ENCODE measurements at regions not wholly inside any gene's neighbourhood (a gene's known extent, or its start where the extent isn't known, plus 50 kb on each side); places are given as distances from the start of the nearest gene placed in this dataset.
"Not testable (repeated sequence)": the region's sequence is repeated elsewhere in the genome, so short reads cannot be mapped to it uniquely, and the experiment has no call there.

DNA sequence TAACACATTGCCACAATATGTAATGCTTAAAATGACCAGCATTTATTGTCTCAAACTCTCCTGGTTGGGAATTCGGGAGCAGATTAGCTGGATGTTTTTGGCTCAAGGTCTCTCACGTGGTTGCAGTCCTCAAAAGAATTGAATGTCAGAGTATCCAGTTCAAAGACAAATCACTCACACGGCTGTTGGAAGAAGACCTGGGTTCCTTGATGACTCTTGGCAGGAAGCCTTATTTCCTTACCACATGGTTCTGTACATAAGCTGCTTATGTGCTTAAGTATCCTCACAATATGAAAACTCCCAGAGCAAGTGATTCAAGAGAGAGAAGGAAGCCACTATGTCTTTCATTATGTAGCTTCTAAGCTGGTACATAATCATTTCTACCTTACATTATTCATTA lies 230.3 kb upstream of the PTPRD start:
- no peak for DNase-seq

DNA sequence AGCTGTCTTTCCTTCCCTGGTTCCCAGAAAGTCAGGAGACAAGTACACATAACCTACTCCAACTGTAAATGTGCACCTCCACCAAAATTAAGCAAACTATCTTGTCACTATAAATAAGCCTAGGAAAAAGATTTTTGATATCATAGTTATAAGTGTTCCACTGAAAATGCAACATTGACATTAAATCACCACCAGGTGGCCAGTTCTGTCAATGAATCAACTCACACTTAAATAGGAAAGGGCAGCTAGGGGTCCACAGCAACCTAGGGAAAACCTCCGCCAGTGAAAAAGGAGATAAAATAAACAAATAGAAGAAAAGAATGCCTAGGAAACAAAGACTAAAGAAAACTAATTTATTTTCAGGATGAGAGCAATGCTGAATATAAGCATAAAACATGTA lies 243.0 kb upstream of the PTPRD start:
- DNase-seq: no peak

DNA sequence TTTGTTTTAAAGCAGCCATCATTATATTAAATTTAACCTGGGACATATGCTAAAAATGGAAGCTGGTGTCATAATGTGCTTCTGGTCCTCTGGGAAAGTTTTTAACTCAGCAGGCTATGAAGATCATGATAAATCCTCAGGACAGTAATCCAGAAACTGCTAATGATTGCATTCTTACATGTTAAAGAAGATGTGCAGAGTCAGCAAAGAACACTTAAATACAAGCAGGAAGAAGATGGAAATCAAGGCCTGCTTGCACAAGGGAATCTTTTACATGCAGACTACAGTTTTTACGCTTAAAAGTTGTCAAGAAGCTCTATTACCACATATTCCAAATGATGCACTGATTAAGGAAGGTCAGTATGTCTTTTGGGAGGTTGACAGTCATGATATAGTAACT lies 246.0 kb upstream of the PTPRD start:
- DNase-seq: no peak

DNA sequence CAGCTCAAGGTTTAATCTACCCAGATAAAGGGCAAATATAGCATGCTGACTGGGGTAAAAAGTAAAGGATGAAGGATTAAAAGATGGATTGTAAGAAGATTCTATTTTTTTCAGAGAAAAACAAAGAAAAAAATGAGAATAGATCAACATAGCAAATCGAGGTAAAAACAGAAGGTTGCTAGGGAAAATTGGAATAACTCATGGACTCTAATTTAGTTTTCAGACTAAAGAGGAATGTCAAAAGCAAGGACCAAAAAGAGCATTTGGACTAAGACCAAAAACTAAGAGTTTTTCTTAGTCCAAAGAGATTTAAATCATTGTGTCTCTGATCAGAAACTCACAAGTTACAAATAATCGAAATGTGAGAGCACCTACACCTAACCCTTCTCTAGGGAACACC lies 250.7 kb upstream of the PTPRD start:
- no peak for DNase-seq

DNA sequence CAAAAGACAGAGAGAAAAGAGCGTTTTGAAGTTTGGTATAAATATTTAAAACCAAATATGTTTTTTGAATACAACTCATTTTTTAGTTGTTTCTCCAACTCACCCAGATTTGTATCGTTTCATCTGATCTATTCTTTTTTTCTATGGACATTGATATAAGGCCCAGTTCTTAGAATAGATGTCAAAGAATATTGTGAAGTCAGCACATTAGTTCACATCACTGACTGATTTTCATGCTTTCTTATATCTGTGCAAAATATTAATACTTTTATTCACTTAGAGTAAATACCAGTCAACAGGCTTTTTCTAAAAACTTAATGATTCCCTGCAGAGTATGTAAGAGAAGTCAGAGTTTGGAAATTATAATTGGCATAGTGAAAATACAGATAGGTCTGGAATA lies 254.4 kb upstream of the PTPRD start:
- DNase-seq: no peak

DNA sequence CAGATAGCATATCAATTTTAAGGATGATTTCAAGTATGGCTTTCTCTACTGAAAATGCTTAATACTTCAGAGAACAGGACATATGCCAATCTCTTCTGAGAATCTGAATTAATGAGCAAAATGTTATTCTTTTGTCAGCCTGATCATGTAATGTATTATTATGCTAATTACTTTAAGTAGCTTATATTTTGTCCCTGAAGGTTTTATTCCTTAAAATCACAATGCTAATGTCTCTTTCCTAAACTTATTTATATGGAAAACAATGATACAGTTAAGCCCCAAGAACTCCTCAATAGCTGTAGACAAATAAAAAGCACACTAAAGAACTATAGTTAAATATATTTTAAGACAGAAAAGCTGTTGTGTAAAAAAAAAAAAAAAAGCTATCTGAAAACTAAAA lies 256.9 kb upstream of the PTPRD start:
- DNase-seq: no peak

DNA sequence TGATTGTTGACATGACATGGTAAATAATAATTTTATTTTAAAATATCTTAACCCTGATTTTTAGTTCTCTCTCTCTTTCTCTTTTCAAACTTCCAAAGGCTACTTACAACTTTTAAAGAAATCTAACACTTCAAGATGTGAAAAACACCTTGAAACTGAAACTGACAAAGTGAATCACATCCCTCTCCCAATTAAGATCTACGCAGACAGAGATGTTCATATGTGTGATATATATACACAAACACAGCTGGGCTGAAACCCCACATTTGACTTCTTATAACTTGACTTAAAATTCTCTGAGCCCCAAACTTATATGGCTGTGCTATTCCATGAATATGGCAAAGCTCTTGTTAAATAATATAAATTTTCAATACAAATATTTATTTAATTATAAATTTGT lies 261.2 kb upstream of the PTPRD start:
- no peak for DNase-seq

DNA sequence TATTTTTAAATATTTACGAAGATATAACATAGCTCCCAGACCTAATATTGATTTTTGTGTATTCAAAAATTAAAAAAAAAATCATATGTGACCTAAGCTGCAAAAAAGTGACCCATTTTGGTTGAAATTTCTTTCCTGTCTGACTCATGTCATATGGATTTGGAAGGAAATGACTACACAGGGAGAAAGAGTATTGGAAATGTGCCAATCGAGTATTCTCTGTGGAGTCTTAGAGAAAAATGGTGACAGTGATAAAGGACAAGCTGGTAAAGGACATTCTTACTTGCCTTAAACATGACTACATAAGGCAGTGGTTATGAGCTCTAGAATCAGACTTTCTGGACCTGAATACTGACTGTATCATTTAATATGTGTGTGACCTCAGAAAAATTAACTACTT lies 262.9 kb upstream of the PTPRD start:
- DNase-seq: no peak

DNA sequence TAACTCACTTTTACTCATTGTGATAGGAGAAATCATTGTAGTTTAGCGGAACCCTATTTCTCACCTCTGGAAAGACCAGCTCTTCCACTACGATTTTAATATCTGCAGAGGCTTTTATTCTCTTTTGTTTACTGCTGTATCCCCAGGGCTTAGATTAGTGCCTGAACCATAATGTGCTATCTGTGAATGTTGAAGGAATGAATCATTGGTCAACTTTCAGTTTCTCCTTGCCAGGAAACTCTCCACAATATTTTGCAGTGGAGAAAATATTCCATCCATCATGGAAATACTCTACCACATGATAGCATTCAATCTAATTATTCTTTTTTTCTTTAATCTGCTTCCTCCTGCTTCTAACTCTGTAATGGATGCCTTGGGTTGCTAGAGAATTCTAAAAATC lies 263.5 kb upstream of the PTPRD start:
- no peak for DNase-seq

DNA sequence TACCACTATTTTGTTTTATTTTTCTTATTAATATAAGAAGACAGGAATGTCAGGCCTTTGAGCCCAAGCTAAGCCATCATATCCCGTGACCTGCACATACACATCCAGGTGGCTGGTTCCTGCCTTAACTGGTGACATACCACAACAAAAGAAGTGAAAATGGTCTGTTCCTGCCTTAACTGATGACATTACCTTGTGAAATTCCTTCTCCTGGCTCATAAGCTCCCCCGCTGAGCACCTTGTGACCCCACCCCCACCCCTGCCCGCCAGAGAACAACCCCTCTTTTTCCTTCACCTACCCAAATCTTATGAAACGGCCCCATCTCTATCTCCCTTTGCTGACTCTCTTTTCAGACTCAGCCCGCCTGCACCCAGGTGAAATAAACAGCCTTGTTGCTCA lies 277.5 kb upstream of the PTPRD start:
- not testable (repeated sequence) for DNase-seq

DNA sequence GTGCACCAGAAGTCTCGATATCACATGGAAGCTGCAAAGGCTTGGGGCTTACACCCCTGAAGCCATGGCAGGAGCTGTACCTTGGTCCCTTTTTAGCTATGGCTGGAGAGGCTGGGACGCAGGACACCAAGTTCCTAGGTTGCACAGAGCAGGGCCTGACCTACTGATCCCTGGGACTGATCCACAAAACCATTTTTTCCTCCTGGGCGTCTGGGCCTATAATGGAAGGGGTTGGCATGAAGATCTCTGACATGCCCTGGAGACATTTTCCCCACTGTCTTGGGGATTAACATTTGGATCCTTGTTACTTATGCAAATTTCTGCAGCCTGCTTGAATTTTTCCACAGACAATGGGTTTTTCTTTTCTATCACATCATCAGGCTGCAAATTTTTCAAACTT lies 286.7 kb upstream of the PTPRD start:
- DNase-seq: no peak

DNA sequence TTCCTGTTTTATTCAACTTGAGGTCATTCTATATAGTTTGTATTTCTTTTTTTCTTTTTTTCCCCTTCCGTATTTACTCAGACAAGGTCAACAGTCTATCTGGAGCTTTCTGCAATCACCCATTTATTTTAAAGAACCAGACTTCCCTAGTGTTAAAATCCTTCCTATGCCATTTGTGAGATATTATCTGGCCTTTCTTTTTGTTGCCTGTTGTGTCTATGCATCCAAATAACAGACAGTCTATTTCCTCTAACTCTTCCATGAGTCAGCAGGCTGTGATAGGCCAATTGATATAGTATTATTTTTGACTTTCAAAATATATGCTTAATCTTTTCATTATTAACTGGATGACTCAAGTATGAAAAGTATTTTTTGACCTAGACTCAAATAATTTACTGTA lies 291.2 kb upstream of the PTPRD start:
- no peak for DNase-seq

DNA sequence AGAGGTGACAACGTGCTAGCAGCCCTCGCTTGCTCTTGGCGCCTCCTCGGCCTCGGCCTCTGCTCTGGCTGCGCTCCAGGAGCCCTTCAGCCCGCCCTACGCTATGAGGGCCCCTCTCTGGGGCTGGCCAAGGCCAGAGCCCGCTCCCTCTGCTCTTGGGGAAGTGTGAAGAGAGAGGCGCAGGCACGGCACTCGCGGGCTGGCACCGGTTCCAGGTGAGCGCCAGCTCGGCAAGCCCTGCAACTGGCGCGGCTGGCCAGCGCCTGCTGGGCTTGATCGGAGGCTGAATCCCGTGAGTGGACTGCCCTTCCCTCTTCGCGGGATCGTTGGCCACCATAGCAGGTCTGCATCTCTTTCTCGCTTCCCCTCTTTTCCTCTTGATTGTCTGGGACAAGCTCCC lies 298.0 kb upstream of the PTPRD start:
- DNase-seq: no peak

DNA sequence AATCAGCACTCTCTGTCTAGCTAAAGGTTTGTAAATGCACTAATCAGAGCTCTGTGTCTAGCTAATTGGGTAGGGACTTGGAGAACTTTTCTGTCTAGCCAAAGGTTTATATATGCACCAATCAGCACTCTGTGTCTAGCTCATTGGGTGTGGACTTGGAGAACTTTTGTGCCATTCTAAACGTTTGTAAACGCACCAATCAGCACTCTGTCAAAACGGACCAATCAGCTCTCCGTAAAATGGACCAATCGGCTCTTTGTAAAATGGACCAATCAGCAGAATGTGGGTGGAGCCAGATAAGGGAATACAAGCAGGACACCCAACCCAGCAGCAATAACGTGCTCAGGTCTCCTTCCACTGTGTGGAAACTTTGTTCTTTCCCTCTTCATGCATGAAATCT lies 298.6 kb upstream of the PTPRD start:
- no peak for DNase-seq

DNA sequence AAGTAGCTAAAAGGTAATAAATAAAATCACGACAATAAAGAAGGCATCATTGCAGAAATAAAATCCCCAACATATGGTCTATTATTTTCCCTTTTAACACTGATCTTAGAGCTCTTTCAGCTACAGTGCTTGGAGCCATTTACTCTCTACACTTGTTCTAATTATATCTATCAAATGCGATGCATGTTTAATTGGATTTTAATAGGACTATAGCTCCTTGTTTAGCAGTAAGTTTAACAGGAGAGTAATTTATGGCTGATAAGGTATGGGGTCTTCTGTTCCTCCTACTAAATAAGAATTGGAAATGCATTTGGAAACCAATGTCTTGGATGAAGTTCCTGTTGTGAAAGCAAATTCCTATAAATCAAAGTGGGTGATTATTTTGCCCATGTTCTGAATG lies 304.2 kb upstream of the PTPRD start:
- no peak for DNase-seq

DNA sequence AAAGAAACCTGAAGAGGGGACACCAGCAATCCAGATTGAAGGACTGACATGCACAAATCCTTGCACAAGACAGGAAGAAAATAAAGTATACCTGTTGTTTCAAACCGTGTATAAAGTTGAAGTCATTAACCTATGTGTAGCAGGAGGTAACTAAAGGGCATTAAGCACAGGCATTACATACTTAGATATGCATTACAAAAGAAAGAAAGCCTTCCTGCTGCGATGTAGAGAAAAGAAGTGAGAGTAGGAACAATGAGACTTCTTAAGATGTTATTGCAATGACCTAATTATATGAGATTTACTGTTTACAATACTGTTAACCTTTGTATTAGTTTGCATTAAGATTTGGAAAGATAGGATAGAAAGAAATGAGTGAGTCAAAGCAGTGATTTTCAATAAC lies 308.9 kb upstream of the PTPRD start:
- no peak for DNase-seq

DNA sequence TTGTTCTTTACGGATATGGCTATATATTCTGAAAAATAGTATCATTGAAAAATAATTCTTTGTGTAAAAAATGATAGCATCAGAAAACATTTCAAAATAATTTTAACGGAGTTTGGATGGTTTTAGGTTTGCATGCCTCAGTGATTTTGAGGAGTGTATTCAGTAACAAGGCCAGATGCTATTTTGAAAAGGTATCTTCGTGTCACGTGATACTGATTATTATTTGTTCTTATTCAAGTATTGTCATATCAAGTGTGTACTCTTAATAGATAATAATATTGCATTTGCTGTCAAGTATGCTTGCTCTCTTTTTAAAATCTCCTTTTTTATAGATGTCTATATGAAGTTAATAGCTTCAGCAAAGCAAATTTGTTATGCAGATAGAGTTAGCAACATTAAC lies 313.1 kb upstream of the PTPRD start:
- DNase-seq: no peak

DNA sequence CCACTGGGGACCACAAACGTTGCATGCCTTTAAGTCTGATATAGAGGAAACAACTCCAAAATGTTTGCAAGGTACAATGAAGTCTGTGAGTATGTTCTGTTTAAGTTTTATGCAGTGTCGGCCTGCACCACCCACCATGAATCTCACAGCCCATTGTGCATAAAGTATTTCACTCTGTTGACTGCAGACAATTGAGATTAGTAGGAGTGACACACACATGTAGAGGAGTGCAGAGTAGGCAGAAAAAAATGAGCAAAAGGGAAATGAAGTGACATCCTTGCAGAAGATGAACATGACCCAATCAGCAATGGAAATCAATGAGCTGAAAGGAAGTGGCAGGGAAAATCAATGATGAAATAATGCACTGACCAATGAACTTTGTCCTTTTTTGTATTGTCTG lies 315.6 kb upstream of the PTPRD start:
- DNase-seq: no peak

DNA sequence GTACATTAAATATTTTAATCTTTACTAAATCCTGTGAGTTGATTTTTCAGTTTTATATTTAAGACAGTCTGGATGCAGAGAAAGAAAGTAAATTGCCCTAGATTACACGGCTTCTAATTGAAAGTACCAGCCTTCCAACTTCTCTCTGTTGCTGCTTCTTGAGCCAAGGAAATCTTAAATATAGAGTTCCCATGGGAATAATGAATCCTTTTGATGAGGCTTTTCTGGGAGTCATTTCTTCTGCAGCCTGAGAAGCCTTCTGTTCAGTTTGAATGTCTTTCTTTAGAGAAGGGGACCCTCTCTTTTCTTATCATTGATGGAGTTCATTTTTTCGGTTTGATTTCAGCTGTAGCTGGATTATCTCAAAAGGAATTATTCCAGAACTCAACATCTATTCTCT lies 317.3 kb upstream of the PTPRD start:
- no peak for DNase-seq

DNA sequence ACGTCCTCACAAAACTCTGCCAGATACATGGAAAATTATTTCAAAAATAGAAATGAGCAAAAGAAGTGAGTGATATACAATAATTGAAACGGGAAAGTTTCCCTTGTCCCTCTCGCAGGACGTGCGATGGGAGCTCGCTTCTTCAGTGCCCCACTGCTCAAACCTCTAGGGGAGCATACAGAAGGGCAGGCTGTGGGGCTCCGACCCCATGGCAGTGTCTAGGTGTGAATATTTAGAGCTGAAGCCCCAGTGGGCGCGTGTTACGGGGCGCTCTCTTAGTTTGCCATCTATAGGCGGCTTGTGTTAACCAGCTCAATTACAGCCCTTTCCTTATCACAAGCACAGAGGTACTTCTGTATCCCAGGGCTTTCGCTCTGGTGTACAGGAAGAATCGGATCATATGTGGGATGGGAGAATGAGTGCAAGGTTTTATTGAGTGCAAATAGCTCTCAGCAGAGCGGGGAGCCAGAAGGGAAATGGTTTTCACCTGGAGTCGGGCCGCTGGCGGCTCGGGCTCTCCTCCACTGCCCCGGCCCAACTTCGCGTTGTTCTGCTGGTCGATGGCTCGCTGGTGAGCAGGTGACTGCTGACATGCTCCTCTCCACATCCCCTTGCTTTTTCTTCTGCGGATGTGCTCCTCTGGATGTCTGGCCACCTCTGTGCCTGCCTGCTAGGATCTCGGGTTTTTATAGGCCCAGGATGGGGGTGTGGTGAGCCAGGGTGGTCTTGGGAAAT lies 334.0 kb upstream of the PTPRD start:
- no peak for DNase-seq

DNA sequence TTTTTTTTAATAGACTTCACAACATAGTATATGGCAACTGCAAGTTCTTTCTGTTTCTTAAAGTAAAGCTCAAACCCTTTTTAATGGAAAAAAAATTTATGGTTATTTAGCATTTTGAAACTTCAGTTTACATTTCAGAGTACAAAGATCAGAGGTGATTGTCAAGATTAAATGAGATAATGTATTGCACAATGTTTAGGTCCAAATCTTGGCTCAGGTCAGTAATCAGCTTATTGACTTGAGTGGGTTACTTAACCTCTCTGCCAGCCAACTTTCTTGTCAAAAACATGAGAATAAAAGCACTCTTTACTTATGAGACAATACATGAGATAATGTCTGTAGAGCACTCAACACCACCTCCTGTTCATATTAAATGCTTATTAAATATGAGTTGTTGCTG lies 345.1 kb upstream of the PTPRD start:
- DNase-seq: no peak

DNA sequence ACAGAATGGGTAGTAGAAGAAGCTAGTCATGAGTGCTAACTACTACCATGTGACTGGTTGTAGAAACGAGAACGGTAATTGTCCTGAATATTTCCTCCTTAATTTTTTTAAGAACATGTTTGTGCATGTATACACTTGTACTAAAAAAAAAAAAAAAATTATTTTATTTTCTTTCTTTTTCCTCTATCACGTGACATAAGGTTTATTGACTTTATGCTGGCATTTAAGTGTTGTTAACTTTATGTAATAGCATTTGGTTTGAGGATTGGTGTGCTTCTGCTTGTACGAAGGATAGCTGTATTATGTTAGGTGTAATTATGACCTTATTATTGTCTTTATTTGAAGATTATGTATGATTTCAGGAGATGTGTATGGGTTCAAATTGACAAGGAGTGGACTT lies 349.1 kb upstream of the PTPRD start:
- no peak for DNase-seq

DNA sequence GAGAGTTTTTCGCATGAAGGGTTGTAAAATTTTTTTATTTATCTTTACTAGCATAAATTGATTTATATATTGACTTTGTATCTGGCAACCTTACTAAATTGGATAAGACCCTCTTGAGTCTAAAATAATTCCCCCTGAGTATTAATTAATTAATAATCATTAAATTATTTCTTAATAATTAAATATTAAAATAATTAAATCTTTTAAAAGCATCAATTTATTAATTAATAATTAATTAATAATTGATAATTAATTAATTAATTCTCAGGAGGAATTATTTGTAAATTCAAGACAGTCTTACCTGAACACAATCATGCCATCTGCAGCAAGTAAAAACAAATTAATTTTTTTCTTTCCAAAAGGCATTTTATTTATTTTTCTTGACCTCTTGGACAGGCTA lies 370.4 kb upstream of the PTPRD start:
- no peak for DNase-seq

DNA sequence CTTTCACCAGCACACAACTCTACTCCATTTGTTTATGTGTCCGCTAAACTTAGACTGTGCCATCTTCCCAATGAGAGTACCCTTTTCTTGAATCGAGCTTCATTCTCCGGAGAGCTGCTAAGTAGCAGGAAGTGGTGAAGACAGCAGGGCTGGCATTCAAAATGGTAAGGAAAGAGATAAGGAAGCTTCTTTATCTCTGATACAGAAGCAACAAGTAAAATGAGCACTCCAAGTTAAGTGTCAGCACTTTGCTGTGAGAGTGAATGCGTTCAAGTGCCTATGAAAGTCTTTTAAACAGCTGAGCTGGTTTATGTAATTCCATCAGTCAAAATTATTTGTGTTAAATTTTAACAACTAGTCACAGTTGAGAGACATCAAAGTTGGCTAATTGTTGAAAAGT lies 386.8 kb upstream of the PTPRD start:
- DNase-seq: no peak

DNA sequence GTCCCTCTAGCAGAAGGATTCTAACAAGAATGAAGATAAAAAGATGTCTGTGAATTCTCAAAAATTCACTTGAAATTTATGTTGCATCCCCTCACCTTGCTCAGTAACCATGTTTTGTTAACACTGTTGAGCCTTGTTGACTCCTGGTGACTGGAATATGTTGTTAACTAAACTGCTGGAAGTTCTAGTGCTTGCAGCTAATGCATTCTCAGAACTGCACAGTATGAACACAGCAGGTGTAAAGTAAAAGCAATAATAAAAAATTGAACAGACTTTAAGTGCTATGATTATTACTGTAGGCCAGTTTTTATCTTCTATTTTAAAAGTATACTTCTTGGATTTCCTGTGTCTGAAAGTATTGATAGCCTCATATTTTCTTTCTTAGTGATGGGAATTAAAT lies 388.7 kb upstream of the PTPRD start:
- DNase-seq: no peak

DNA sequence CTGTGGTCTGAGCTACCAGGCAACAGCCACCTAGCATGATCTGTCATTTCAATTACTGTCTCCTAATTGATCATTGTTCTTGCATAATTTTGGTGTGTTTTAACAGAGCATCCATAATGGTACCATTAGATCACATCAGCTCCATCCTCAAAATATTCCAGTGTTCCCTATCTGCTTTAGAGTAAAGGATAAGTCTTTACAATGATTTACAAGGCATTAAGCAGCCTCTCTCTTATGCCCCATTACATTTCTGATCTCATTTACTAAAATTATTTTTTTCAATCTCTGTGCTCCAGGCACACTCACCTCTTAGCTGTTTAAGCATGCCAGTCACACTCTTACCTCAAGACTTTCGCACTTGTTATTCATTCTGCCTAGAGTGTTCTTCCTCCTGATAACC lies 389.9 kb upstream of the PTPRD start:
- DNase-seq: no peak

Data from NCI-H2171 (cell line).